Upper lobe of left lung (tissue), 6 donors: ENCODE measurements at regions not wholly inside any gene's neighbourhood (a gene's known extent, or its start where the extent isn't known, plus 50 kb on each side); places are given as distances from the start of the nearest gene placed in this dataset.

Source experiments
- ATAC-seq, 2 donors: fragments of 200-7000 bp; cut with Tn5 transposase; one replicate each; pipeline ENCODE4 v1.9.1; 2022; ENCODE audit warnings: mild to moderate bottlenecking in 2 of 2, moderate library complexity in 2 of 2; ENCODE audit not compliant: low FRiP score in 2 of 2
- DNase-seq, 2 donors: peaks; one replicate each; pipeline ENCODE4 v3.0.0-alpha.2; 2019 to 2020
- H3K27ac ChIP-seq, 4 donors: fragments of 200-600 bp; sonication (generic); one replicate each; pipeline ENCODE4 v1.5.1; 2016 to 2019
- H3K27me3 ChIP-seq, 4 donors: fragments of 200-600 bp; sonication (generic); one replicate each; pipeline ENCODE4 v1.5.1; 2017 to 2019
- H3K36me3 ChIP-seq, 4 donors: fragments of 200-600 bp; sonication (generic); one replicate each; pipeline ENCODE4 v1.5.1; 2016 to 2019
- H3K4me1 ChIP-seq, 4 donors: fragments of 200-600 bp; sonication (generic); one replicate each; pipeline ENCODE4 v1.5.1; 2018 to 2019
- H3K4me3 ChIP-seq, 4 donors: fragments of 200-600 bp; sonication (generic); one replicate each; pipeline ENCODE4 v1.5.1; 2017 to 2019; ENCODE audit warnings: mild to moderate bottlenecking in 2 of 4, moderate library complexity in 1 of 4
- H3K9me3 ChIP-seq, 4 donors: fragments of 200-600 bp; sonication (generic); one replicate each; pipeline ENCODE4 v1.5.1; 2018 to 2019
- CTCF ChIP-seq, 6 experiments: fragments of 450-650 bp in 4 of 6; fragments of 200-600 bp in 2 of 6; sonication (generic) in 2 of 6; IDR thresholded peaks; one replicate each; pipeline ENCODE4 v1.5.1; 2016 to 2019; ENCODE audit warnings: antibody characterized with exemption in 6 of 6
- EP300 ChIP-seq, 4 donors: sonication (generic); formaldehyde crosslinking; IDR thresholded peaks; one replicate each; pipeline ENCODE4 v1.5.1; 2017; ENCODE audit warnings: antibody characterized with exemption in 4 of 4, control low read depth in 2 of 4
- POLR2A ChIP-seq, 4 donors: fragments of 450-650 bp; IDR thresholded peaks; one replicate each; pipeline ENCODE4 v1.5.1; 2016 to 2017; ENCODE audit warnings: antibody characterized with exemption in 4 of 4, mild to moderate bottlenecking in 2 of 4
- POLR2AphosphoS5 ChIP-seq, 2 donors: sonication (generic); formaldehyde crosslinking; IDR thresholded peaks; one replicate each; pipeline ENCODE4 v1.5.1; 2017; ENCODE audit warnings: antibody characterized with exemption in 2 of 2
- WGBS, 2 donors: methylation state at CpG; one replicate each; pipeline ENCODE4 v1.1.5; 2017 to 2018; 5-methylcytosine and 5-hydroxymethylcytosine counted together
- donor health status: DM: no; HTN: no; CAD: no; lungs with moderate emphysema.
- donor health status: DM: no; HTN: yes; CAD: no; lungs with severe emphysema.

GRCh38 chrX:139213241-139213709 is 317.3 kb upstream of the F9 start:
- Histone ChIP-seq H3K4me1 (no peaks in the 10 kb centered on the region), H3K27me3 (no peaks in the 10 kb centered on the region), H3K36me3 (no peaks in the 10 kb centered on the region), H3K4me3 (no peak overlapping the region), H3K27ac (no peak overlapping the region), H3K9me3 (no peaks in the 10 kb centered on the region)
- ATAC-seq (no peak), DNase-seq (no peak)
- WGBS, 2 donors: 61 to 65% methylated on average over 3 of the region's 3 CpGs
- no peak for TF ChIP-seq CTCF (IDR thresholded peaks at IDR 0.05)
- TF ChIP-seq POLR2AphosphoS5 (IDR thresholded peaks at IDR 0.05): no peak
- TF ChIP-seq EP300 (IDR thresholded peaks at IDR 0.05): no peak
- TF ChIP-seq POLR2A (IDR thresholded peaks at IDR 0.05): no peak

DNA sequence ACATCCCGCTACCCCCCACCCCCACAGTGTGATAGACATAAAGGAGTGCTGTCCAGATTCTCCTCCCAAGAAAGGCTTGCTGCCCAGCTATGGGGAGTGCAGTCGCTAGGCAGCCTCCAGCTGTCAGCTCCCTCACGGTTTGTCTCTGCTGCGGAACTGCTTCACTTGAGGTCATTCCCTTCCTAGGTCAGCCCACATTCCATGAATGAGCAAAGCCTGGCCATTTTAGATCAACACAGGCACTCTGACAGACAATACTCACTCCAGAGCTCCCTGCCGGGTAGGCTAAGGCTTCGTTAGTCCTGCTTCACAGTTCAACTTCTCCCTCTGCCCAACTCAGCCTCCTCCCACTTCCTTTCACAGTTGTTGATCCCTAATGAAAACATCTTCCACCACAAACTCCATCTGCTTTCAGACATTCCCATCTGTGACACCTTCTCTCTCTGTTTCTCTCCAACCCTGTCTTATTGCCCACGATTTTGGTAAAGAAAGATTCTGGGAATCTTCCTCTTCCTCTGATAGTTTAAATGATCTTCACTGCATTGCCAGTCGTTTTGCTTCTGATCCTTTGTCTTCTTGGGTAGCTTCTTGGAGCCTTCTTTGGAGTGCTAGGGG is 318.9 kb upstream of the F9 start:
- no peak for ATAC-seq
- no peaks in the 10 kb centered on the region for H3K36me3 ChIP-seq
- TF ChIP-seq CTCF (IDR thresholded peaks at IDR 0.05): no peak
- no peak for TF ChIP-seq POLR2A (IDR thresholded peaks at IDR 0.05)
- TF ChIP-seq POLR2AphosphoS5 (IDR thresholded peaks at IDR 0.05): no peak
- TF ChIP-seq EP300 (IDR thresholded peaks at IDR 0.05): no peak
- no peaks in the 10 kb centered on the region for H3K9me3 ChIP-seq
- H3K4me1 ChIP-seq: no peaks in the 10 kb centered on the region
- H3K27me3 ChIP-seq: no peaks in the 10 kb centered on the region
- 33 to 41% methylated on average over 5 to 8 of the region's 8 CpGs for WGBS, 2 donors
- no peak for DNase-seq
- H3K4me3 ChIP-seq: no peak overlapping the region
- H3K27ac ChIP-seq: no peak overlapping the region

GRCh38 chrX:139209342-139209741 is 321.2 kb upstream of the F9 start:
- Histone ChIP-seq H3K36me3 (no peaks in the 10 kb centered on the region), H3K27ac (no peak overlapping the region), H3K27me3 (peaks cover 0 to 4% (median 0%) of the 10 kb centered on the region in 4 donors), H3K4me1 (peaks cover 0 to 11% (median 0%) of the 10 kb centered on the region in 4 donors), H3K9me3 (no peaks in the 10 kb centered on the region), H3K4me3 (no peak overlapping the region)
- TF ChIP-seq EP300 (IDR thresholded peaks at IDR 0.05) (no peak), POLR2AphosphoS5 (IDR thresholded peaks at IDR 0.05) (no peak), POLR2A (IDR thresholded peaks at IDR 0.05) (no peak), CTCF (IDR thresholded peaks at IDR 0.05) (no peak)
- no peak for ATAC-seq
- no peak for DNase-seq
- WGBS, 2 donors: 63 to 64% methylated on average over 2 to 5 of the region's 5 CpGs

GRCh38 chrX:139207655-139208054 is 322.9 kb upstream of the F9 start:
- Histone ChIP-seq H3K36me3 (no peaks in the 10 kb centered on the region), H3K27ac (no peak overlapping the region), H3K9me3 (no peaks in the 10 kb centered on the region), H3K27me3 (peaks cover 0 to 10% (median 0%) of the 10 kb centered on the region in 4 donors), H3K4me1 (peaks cover 0 to 21% (median 0%) of the 10 kb centered on the region in 4 donors), H3K4me3 (no peak overlapping the region)
- TF ChIP-seq POLR2AphosphoS5 (IDR thresholded peaks at IDR 0.05): no peak
- no peak for TF ChIP-seq POLR2A (IDR thresholded peaks at IDR 0.05)
- TF ChIP-seq CTCF (IDR thresholded peaks at IDR 0.05): no peak
- TF ChIP-seq EP300 (IDR thresholded peaks at IDR 0.05): no peak
- no peak for DNase-seq
- no peak for ATAC-seq

DNA sequence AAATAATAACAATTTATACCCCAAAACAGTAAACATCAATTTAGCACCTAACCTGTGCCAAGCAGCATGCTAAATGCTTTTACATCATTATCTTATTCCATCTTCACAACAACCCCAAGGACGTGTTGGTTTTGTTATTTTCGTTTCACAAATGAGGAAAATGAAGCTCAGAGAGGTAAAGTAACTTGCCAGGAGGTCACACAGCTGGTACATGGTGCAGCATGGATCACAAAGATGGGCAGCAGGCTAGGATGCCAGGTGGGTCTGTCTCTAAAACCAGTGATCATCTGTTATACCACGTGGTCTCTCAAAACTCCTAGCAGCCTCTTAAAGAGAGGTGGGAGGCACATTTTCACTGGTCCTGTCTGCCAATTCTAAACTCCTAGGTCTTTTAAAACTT is 323.6 kb upstream of the F9 start:
- TF ChIP-seq CTCF (IDR thresholded peaks at IDR 0.05): no peak
- DNase-seq: no peak
- Histone ChIP-seq H3K36me3 (no peaks in the 10 kb centered on the region), H3K9me3 (no peaks in the 10 kb centered on the region), H3K27me3 (peaks cover 0 to 10% (median 0%) of the 10 kb centered on the region in 4 donors), H3K27ac (no peak overlapping the region), H3K4me1 (peaks cover 0 to 21% (median 0%) of the 10 kb centered on the region in 4 donors), H3K4me3 (no peak overlapping the region)
- WGBS, 2 donors: 33 to 63% methylated on average over 3 of the region's 3 CpGs
- ATAC-seq: no peak
